ENCODE measurements at regions not wholly inside any gene's neighbourhood (a gene's known extent, or its start where the extent isn't known, plus 50 kb on each side); places are given as distances from the start of the nearest gene placed in this dataset.
"Not testable (repeated sequence)": the region's sequence is repeated elsewhere in the genome, so short reads cannot be mapped to it uniquely, and the experiment has no call there.

- DNase-seq, result no peak
These were observed 184.2 kb upstream of the GPRIN3 start for GRCh38 chr4:89491761-89492160.

DNA sequence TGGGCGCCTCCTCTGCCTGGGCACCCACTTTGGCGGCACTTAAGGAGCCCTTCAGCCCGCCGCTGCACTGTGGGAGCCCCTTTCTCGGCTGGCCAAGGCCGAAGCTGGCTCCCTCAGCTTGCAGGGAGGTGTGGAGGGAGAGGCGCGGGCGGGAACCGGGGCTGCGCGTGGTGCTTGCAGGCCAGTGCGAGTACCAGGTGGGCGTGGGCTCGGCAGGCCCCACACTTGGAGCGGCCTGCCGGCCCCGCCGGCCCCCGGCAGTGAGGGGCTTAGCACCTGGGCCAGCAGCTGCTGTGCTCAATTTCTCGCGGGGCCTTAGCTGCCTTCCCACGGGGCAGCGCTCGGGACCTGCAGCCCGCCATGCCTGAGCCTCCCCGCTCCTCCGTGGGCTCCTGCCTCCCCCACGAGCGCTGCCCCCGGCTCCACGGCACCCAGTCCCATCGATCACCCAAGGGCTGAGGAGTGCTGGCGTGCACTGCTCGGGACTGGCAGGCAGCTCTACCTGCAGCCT lies 182.4 kb upstream of the GPRIN3 start:
- DNase-seq, result not testable (repeated sequence)

DNA sequence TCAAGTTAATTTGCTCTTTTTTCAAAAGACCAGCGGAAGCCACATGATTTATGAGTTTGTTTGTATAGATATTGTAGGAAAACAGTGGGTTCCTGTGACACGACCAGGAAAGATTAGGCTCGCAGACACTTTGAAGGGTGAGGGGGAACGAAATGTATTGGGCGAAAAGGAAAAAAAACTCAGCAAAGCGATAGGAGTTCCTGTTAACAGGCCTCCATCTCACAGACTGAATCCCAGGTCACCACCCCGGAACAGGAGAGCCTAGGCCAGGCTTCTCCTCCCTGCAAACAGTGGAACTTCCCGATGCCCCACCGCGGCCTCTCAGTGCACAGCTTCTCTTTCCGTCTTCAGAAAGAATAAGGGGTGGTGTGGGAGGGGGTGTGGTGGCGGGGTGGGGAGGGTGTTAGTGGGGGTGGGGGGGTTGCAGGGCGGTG lies 181.8 kb upstream of the GPRIN3 start:
- DNase-seq, result no peak

GRCh38 chr4:89488736-89489135 lies 181.1 kb upstream of the GPRIN3 start:
- no peak for DNase-seq

DNA sequence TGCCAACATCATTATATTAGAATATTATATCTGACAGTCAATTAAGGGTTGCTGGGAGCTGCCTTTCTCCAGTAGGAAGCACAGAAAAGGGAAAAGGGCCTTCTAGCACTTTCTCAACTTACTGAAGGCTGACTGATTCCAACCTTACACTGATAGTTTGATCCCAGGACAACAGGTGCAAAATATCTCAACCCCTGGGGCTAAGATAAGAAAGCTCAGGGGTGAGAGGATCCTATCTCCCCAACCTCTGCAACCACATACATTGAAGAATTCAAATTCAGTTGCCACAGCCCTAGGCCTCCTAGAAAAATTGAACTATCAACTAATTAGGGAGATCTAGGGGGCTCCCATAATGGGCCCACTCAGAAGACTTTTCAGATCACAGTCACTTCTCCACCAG lies 179.1 kb upstream of the GPRIN3 start:
- DNase-seq, result no peak

DNA sequence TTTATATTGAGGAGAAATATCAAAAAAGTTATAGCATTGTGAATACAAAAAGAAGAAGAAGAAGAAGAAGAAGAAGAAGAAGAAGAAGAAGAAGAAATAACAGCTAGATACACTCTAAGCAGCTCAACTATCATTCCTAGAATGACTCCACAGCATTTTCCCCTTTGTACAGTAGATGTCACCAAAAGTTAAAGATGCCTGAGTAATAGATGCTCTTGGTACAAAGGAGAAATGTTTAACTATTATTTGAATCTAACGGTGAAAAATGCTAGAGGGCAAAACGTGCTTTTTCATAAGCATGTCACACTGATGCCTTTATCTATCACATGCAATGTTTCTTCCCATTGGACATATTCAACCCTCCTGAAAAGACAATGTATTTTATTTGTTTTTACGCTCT lies 178.4 kb upstream of the GPRIN3 start:
- no peak for DNase-seq

DNA sequence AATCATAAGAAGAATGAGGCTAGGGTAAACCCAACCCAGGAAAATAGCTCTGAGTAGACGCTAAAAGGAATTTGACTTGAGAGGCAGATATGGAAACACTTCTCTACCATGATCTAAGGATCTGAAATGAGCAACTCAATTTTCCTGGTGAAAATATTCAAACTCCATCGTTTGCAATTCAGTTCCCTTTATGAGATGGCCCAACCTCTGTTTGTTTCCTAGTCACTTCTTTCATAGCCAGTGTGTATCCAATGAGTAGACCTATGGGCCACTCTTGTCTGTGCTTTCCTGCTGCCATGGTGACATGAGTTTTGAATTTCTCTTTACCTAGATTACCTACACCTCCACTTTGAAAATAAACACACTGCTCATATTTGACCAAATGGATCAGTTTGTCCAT lies 176.2 kb upstream of the GPRIN3 start:
- DNase-seq, result no peak

DNA sequence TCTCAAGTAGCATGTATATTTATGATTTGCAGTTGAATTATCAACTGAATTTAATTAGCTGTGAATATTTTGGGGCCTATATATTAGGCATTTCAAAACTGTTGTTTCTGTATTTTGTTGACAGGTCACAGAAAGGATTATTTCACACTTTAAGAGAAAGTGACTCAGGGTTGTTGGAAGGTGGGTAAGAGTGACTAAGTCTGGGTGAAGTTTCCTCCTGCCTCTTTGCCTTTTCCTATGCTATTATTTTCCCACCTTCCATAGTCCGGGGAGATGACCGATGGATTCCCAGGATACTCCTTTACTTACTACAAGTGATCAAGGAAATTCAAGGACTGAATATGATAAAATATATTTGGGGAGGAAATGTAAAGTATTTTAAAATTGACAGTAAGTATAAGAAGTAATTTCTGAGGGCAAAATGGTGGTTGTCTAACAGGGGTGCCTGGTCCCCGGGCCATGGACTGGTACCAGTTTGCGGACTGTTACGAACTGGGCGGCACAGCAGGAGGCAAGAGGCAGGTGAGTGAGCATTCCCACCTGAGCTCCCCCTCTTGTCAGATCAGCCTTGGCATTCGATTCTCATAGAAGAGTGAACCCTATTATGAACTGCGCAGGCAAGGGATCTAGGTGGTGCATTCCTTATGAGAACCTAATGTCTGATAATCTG lies 175.5 kb upstream of the GPRIN3 start:
- DNase-seq, result no peak

GRCh38 chr4:89482251-89482650 lies 174.7 kb upstream of the GPRIN3 start:
- no peak for DNase-seq

GRCh38 chr4:89469930-89470375 lies 162.4 kb upstream of the GPRIN3 start:
- peak; percentile 59 for DNase-seq

DNA sequence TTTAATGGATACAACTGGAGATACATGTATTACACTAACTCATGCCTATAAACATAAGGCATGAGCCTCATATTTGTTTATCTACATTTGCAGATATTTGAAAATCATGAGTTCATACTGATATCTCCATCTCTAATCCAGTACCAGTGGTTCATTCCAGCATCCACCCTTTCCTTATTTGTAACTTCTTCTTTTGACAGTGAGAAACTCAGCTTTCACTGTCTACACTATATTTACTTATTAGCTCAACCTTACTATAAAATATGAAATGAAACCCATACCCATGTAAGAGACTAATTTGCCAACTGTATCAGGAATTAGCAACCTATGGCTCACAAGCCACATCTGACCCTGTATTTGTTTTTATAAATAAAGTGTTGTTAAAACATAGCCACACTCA lies 161.9 kb upstream of the GPRIN3 start:
- no peak for DNase-seq

- DNase-seq, result no peak
These were observed 161.0 kb upstream of the GPRIN3 start for GRCh38 chr4:89468602-89469001.

DNA sequence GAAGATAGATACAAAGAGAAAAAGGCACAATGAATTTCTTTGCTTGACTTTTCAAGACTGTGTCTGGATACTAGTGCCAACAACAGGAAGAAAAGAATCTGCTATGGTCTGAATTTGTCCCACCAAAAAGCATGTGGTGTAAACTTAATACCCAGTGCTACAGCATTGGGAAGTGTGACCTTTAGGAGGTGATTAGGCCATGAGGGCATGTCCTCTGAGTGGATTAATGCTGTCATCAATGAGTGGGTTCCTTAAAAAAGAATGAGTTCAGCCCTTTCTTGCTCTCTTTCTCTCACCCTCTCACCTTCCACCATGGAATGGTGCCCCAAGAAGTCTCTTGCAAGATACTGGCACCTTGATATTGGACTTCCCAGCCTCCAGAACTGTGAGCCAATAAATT lies 155.7 kb upstream of the GPRIN3 start:
- DNase-seq, result no peak

DNA sequence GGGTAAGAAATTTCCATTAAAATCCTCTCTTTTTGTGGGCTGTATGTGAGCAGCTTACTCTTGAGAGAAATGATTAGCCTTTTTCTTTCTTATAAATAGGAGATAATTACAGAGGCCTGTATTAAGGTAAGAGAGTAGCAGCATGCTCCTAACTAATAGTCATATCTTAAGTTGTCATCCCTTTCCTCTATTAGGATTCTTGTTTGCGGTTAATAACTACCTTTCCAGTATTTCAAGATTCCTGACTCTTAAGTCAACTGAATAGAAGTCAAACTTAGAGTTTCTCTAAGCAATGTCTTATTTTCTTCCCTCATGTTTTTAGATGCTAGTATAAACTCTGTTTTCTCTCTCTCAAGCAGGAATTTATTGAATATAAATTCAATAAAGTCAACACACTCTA lies 139.9 kb upstream of the GPRIN3 start:
- DNase-seq, result no peak

DNA sequence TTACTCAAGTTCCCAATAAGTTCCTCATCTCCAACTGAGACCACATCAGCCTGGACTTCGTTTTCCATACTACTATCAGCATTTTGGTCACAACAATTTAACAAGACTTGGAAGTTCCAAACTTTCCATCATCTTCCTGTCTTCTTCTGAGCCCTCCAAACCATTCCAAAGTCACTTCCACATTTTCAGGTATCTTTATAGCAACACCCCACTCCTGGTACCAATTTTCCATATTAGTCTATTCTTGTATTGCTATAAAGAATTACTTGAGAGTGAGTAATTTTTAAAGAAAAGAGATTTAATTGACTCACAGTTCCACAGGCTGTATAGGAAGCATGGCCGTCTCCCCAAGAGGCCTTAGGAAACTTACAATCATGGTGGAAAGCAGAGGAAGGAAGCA lies 138.6 kb upstream of the GPRIN3 start:
- DNase-seq, result no peak

DNA sequence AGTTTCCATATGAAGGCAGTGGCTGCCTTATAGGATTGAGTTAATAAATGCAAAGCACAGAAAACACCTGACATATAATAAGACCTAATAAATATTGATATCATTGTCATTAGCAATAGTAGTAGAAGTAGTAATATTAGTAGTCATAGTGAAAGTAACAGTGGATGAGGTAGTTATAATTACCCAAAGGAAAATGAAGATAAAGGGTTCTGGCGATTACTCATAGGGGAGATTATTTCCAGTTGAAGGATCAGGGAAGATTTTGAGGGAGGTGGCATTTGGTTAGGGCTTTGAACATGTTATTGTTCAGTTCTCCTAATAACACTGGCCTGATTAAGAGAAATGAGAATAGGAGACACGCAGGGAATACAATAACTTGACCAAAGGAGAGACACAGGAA lies 131.9 kb upstream of the GPRIN3 start:
- no peak for DNase-seq

DNA sequence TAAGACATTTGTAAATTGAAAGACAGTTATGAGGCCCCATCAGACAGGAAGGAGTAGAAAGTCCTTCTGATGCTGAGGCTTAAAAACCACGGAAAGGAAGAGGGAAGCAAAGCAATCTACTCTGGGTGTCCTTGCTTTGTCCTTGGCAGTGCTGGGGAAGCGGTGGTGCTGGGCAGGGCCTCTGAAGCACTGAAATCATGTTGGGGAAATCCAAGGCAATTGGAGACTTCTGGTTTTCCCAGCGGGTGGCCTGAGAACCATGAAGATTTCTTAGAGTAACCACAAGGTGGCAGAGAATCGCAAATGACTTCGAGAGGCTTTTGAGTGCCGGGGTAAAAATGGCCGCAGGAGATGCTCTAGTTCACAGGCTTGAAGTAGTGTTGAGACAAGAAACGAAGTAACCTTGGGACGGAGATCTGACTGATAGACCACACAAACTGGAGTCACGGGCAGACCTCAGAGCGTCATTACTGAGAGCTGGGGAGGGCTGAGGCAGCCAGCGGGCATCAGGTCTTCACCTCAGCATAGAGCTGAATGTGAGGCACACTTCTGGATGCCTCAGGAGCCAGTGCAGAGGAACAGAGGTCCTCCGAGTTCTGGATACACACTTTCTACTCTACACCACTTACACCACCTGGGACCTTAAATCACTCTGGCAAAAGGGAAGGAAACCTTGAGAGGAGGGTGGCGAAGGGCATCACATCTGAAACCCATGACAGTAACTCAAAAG lies 130.7 kb upstream of the GPRIN3 start:
- DNase-seq, result peak; percentile 67

DNA sequence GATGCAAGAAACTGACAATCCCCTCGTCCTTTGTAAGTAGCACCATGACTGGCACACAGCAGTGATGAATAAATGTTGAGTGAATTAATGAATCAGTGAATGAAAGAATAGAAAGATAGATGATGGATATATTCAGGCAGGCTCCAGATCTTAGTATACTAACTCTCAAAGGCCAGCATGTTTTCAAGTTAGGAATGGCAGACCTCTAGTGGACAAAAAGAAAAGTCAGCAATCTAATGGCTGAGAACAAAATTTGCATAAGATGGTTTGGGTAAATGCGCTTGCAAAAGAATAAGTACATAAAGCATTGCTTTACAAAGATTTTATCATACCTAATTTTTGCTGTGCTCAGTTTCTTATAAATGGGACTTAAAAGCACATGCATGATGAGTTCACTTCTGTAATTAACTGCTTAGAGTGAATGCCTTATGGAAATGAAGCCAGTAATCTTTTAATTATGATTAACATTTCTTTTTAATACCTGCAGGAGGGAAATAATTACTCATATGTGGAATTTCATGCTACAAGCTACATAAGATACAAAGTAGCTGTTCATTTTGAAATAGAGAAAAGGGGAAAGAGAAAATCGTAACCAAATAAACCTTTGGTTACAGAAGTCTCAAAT lies 126.9 kb upstream of the GPRIN3 start:
- DNase-seq, result peak; percentile 67

DNA sequence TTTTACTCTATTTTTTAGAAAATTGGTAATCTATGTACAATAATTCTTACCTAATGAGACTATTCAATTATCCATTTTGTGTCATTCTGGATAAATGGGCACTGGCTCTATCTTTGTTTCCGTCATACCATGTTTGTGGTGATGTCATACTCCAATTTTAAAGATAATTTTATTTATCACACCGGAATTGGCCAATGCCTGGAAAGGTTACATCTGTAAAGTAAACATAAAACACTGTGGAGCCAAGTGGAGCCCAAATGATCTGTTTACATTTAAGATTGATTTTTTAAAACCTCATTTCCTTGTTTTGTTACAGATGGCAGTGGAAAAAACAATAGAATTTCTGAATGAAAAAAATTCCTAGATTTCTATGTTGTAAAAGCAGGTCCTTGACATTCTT lies 120.2 kb upstream of the GPRIN3 start:
- no peak for DNase-seq

DNA sequence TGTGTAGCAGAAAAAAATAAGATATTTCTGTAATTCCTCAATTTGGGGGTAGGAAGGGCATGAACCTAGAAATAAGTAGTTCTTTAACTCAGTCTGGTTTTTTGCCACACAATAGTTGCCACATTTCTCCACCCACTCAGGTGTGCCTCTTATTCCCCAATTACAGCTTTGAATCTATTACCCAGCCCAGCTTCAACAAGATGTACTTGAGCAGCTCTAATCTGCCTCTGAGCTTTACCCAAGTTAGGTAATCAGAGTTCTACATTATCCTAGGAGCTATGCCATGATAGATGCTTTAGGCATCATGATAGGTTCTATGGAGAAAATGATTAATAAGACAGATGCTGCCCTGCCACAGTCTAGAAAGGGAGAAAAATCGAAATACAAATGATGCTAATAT lies 117.4 kb upstream of the GPRIN3 start:
- no peak for DNase-seq

GRCh38 chr4:89422441-89422990 lies 114.9 kb upstream of the GPRIN3 start:
- no peak for DNase-seq

GRCh38 chr4:89420507-89420906 lies 112.9 kb upstream of the GPRIN3 start:
- DNase-seq, result no peak

GRCh38 chr4:89419111-89419695 lies 111.6 kb upstream of the GPRIN3 start:
- no peak for DNase-seq

Measured in CD4-positive, alpha-beta T cell treated with Interleukin-4 for 4 hours (primary cell).